ENCODE measurements at regions not wholly inside any gene's neighbourhood (a gene's known extent, or its start where the extent isn't known, plus 50 kb on each side); places are given as distances from the start of the nearest gene placed in this dataset.

- TF ChIP-seq GATA3 (IDR thresholded peaks at IDR 0.05; ENCODE audit: low read depth, low read length) (no peak), GATA2 (IDR thresholded peaks at IDR 0.05; ENCODE audit: low read depth, low read length) (no peak)
Measured at GRCh38 chr13:87168390-87168789, 502.8 kb upstream of the SLITRK5 start.
